WTC11 (cell line): ENCODE measurements at regions not wholly inside any gene's neighbourhood (a gene's known extent, or its start where the extent isn't known, plus 50 kb on each side); places are given as distances from the start of the nearest gene placed in this dataset.
A peak's percentile ranks its signal among the peaks of the same experiment; 100 is the strongest.

Experiments
- ATAC-seq: fragments of 200-7000 bp; cut with Tn5 transposase; 2 replicates; pipeline ENCODE4 v1.10.0; 2021; ENCODE audit warnings: mild to moderate bottlenecking, moderate library complexity
- CTCF ChIA-PET: fragments of 300-600 bp; sonication (Branson Sonifier 250); formaldehyde crosslinking; loops from one replicate; lab custom pipeline; 2021; ENCODE audit warnings: antibody characterized with exemption; lab: Charles Lee
- POLR2A ChIA-PET: fragments of 350-600 bp; sonication (Branson Sonifier 250); formaldehyde crosslinking; loops from one replicate; lab custom pipeline; 2021; ENCODE audit warnings: antibody characterized with exemption; lab: Charles Lee
- DNase-seq: peaks from one replicate; pipeline ENCODE4 v3.0.0; 2021; ENCODE audit warnings: low spot score
- H3K27ac Mint-ChIP-seq: 2 replicates; pipeline ENCODE4 v1.8.0; 2021; ENCODE audit warnings: mixed read lengths
- H3K27me3 Mint-ChIP-seq: 2 replicates; pipeline ENCODE4 v1.8.0; 2021; ENCODE audit warnings: low read depth, mild to moderate bottlenecking, moderate library complexity, mixed read lengths
- H3K36me3 Mint-ChIP-seq: 2 replicates; pipeline ENCODE4 v1.8.0; 2021; ENCODE audit warnings: mixed read lengths
- H3K4me1 Mint-ChIP-seq: 2 replicates; pipeline ENCODE4 v1.8.0; 2022; ENCODE audit warnings: mixed read lengths
- H3K4me3 Mint-ChIP-seq: 2 replicates; pipeline ENCODE4 v1.8.0; 2021; ENCODE audit warnings: mild to moderate bottlenecking, moderate library complexity, mixed read lengths
- H3K9me3 Mint-ChIP-seq: 2 replicates; pipeline ENCODE4 v1.8.0; 2021; ENCODE audit warnings: mixed read lengths
- ARID4B ChIP-seq: sonication (generic); formaldehyde crosslinking; IDR thresholded peaks from 2 replicates; pipeline ENCODE4 v1.8.0; 2023; ENCODE audit warnings: missing genetic modification reagents, mild to moderate bottlenecking, borderline replicate concordance
- ATF1 ChIP-seq: sonication (generic); formaldehyde crosslinking; IDR thresholded peaks from 2 replicates; pipeline ENCODE4 v1.8.1; 2023; ENCODE audit warnings: mild to moderate bottlenecking, moderate library complexity, missing genetic modification reagents
- ATF3 ChIP-seq: sonication (generic); formaldehyde crosslinking; conservative IDR thresholded peaks from 2 replicates; pipeline ENCODE4 v1.8.1; 2022; ENCODE audit warnings: mild to moderate bottlenecking, missing genetic modification reagents
- CREB1 ChIP-seq: sonication (generic); formaldehyde crosslinking; IDR thresholded peaks from 2 replicates; pipeline ENCODE4 v1.8.0; 2023; ENCODE audit warnings: mild to moderate bottlenecking, missing genetic modification reagents
- JAZF1 ChIP-seq: fragments of 250-450 bp; sonication (Bioruptor Pico); IDR thresholded peaks from 2 replicates; pipeline ENCODE4 v1.9.0; 2021; ENCODE audit warnings: moderate library complexity, mild to moderate bottlenecking, inconsistent platforms
- KAT7 ChIP-seq: sonication (generic); formaldehyde crosslinking; IDR thresholded peaks from 2 replicates; pipeline ENCODE4 v1.8.1; 2023; ENCODE audit warnings: missing genetic modification reagents, mild to moderate bottlenecking, borderline replicate concordance
- MLX ChIP-seq: sonication (generic); formaldehyde crosslinking; IDR thresholded peaks from 2 replicates; pipeline ENCODE4 v1.8.1; 2023; ENCODE audit warnings: mild to moderate bottlenecking, missing genetic modification reagents, moderate library complexity
- RELA ChIP-seq: sonication (generic); formaldehyde crosslinking; IDR thresholded peaks from 2 replicates; pipeline ENCODE4 v1.8.1; 2022; ENCODE audit warnings: missing genetic modification reagents, mild to moderate bottlenecking, borderline replicate concordance
- SMAD3 ChIP-seq: sonication (generic); formaldehyde crosslinking; IDR thresholded peaks from 2 replicates; pipeline ENCODE4 v1.8.0; 2022; ENCODE audit warnings: missing genetic modification reagents, mild to moderate bottlenecking, borderline replicate concordance
- SOX15 ChIP-seq: fragments of 250-450 bp; sonication (Bioruptor Pico); IDR thresholded peaks from 2 replicates; pipeline ENCODE4 v1.9.0; 2021; ENCODE audit warnings: mild to moderate bottlenecking
- ZNF138 ChIP-seq: sonication (generic); formaldehyde crosslinking; conservative IDR thresholded peaks from 2 replicates; pipeline ENCODE4 v1.8.1; 2022; ENCODE audit warnings: mild to moderate bottlenecking, moderate library complexity, missing genetic modification reagents
- ZNF532 ChIP-seq: fragments of 250-450 bp; sonication (Bioruptor Pico); IDR thresholded peaks from 2 replicates; pipeline ENCODE4 v1.9.0; 2021; ENCODE audit warnings: mild to moderate bottlenecking, borderline replicate concordance
- TF ChIP-seq, protein P1 (sequence below): sonication (generic); formaldehyde crosslinking; IDR thresholded peaks from 2 replicates; pipeline ENCODE4 v1.8.0; 2022; ENCODE audit warnings: mild to moderate bottlenecking, missing genetic modification reagents
- TF ChIP-seq, protein P2 (sequence below): sonication (generic); formaldehyde crosslinking; IDR thresholded peaks from 2 replicates; pipeline ENCODE4 v1.8.1; 2023; ENCODE audit warnings: mild to moderate bottlenecking, missing genetic modification reagents
- TF ChIP-seq, protein P3 (sequence below): sonication (generic); formaldehyde crosslinking; IDR thresholded peaks from 2 replicates; pipeline ENCODE4 v1.8.1; 2022; ENCODE audit warnings: low read depth, mild to moderate bottlenecking, moderate library complexity, missing genetic modification reagents, borderline replicate concordance

- no peak for TF ChIP-seq ARID4B (CRISPR knock-in tag)
Observed at GRCh38 chr2:234334756-234335155, 162.1 kb downstream of the ARL4C start (continued).

GRCh38 chr2:234334151-234334550 lies 162.7 kb downstream of the ARL4C start:
- H3K9me3 Mint-ChIP-seq = no peaks in the 10 kb centered on the region
- ATAC-seq (0 out of 2 replicates have a peak, but pooled peaks have one; percentile 32), DNase-seq (no peak)
- H3K4me3 Mint-ChIP-seq = no peak overlapping the region
- H3K36me3 Mint-ChIP-seq = no peaks in the 10 kb centered on the region
- TF ChIP-seq, protein P1, sequence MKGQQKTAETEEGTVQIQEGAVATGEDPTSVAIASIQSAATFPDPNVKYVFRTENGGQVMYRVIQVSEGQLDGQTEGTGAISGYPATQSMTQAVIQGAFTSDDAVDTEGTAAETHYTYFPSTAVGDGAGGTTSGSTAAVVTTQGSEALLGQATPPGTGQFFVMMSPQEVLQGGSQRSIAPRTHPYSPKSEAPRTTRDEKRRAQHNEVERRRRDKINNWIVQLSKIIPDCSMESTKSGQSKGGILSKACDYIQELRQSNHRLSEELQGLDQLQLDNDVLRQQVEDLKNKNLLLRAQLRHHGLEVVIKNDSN (CRISPR knock-in tag) = no peak
- TF ChIP-seq JAZF1 (CRISPR knock-in tag) = no peak
- no peak for TF ChIP-seq RELA
- TF ChIP-seq ZNF138 (CRISPR knock-in tag) = no peak
- no peak for TF ChIP-seq ZNF532 (CRISPR knock-in tag)
- no peak for TF ChIP-seq MLX (CRISPR knock-in tag)
- TF ChIP-seq KAT7 (CRISPR knock-in tag) = no peak
- TF ChIP-seq SMAD3 (CRISPR knock-in tag) = no peak
- TF ChIP-seq, protein P2, sequence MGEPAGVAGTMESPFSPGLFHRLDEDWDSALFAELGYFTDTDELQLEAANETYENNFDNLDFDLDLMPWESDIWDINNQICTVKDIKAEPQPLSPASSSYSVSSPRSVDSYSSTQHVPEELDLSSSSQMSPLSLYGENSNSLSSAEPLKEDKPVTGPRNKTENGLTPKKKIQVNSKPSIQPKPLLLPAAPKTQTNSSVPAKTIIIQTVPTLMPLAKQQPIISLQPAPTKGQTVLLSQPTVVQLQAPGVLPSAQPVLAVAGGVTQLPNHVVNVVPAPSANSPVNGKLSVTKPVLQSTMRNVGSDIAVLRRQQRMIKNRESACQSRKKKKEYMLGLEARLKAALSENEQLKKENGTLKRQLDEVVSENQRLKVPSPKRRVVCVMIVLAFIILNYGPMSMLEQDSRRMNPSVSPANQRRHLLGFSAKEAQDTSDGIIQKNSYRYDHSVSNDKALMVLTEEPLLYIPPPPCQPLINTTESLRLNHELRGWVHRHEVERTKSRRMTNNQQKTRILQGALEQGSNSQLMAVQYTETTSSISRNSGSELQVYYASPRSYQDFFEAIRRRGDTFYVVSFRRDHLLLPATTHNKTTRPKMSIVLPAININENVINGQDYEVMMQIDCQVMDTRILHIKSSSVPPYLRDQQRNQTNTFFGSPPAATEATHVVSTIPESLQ (CRISPR knock-in tag) = no peak
- TF ChIP-seq ATF1 = no peak
- TF ChIP-seq, protein P3, sequence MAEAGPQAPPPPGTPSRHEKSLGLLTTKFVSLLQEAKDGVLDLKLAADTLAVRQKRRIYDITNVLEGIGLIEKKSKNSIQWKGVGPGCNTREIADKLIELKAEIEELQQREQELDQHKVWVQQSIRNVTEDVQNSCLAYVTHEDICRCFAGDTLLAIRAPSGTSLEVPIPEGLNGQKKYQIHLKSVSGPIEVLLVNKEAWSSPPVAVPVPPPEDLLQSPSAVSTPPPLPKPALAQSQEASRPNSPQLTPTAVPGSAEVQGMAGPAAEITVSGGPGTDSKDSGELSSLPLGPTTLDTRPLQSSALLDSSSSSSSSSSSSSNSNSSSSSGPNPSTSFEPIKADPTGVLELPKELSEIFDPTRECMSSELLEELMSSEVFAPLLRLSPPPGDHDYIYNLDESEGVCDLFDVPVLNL (CRISPR knock-in tag) = no peak
- no peak for TF ChIP-seq ATF3 (CRISPR knock-in tag)
- TF ChIP-seq CREB1 (CRISPR knock-in tag) = no peak
- TF ChIP-seq SOX15 (CRISPR knock-in tag) = no peak
- H3K4me1 Mint-ChIP-seq = peaks cover 8% of the 10 kb centered on the region
- H3K27ac Mint-ChIP-seq = no peak overlapping the region
- CTCF ChIA-PET = interaction anchor here (0.9 to 1.9 kb wide), 4 partner anchors 29 to 88 kb away, joined by 3 to 6 read pairs (median 4); no protein-coding TSS in a partner anchor
- POLR2A ChIA-PET = interaction anchor here (0.5 to 0.7 kb wide), 2 partner anchors 127 to 639 kb away, joined by 5 to 15 read pairs; no protein-coding TSS in a partner anchor
- no peaks in the 10 kb centered on the region for H3K27me3 Mint-ChIP-seq
